ENCODE measurements at regions not wholly inside any gene's neighbourhood (a gene's known extent, or its start where the extent isn't known, plus 50 kb on each side); places are given as distances from the start of the nearest gene placed in this dataset.

GRCh38 chr6:44053760-44054556 is 73.3 kb downstream of the MRPL14 start:
- Histone ChIP-seq H3K27me3 (ENCODE audit: low read depth) (no peaks in the 10 kb centered on the region), H3K4me3 (no peak overlapping the region), H3K4me1 (no peaks in the 10 kb centered on the region), H3K36me3 (replicated peaks) (no peaks in the 10 kb centered on the region), H3K9me3 (no peaks in the 10 kb centered on the region)
- in situ Hi-C loops (cut with MboI; ENCODE audit: low sequenced_read_pairs) = no loop called here
- DNase-seq (ENCODE audit: low spot score in 2 of 2) = no peak

GRCh38 chr6:44053106-44053756 is 74.0 kb downstream of the MRPL14 start:
- H3K4me1 ChIP-seq = no peaks in the 10 kb centered on the region
- H3K27me3 ChIP-seq (ENCODE audit: low read depth) = no peaks in the 10 kb centered on the region
- DNase-seq (ENCODE audit: low spot score in 2 of 2) = no peak
- H3K4me3 ChIP-seq = no peak overlapping the region
- H3K9me3 ChIP-seq = no peaks in the 10 kb centered on the region
- H3K36me3 ChIP-seq (replicated peaks) = no peaks in the 10 kb centered on the region
- in situ Hi-C loops (cut with MboI; ENCODE audit: low sequenced_read_pairs) = no loop called here

GRCh38 chr6:44052419-44053023 is 74.7 kb downstream of the MRPL14 start:
- no peaks in the 10 kb centered on the region for H3K9me3 ChIP-seq
- H3K4me1 ChIP-seq = no peaks in the 10 kb centered on the region
- peak in 1 of 2 experiments; percentile 49 for DNase-seq (ENCODE audit: low spot score in 2 of 2)

GRCh38 chr6:44051515-44051914 is 75.7 kb downstream of the MRPL14 start:
- Histone ChIP-seq H3K36me3 (replicated peaks) (no peaks in the 10 kb centered on the region), H3K9me3 (no peaks in the 10 kb centered on the region), H3K4me1 (no peaks in the 10 kb centered on the region), H3K27me3 (ENCODE audit: low read depth) (no peaks in the 10 kb centered on the region), H3K4me3 (no peak overlapping the region)
- in situ Hi-C loops (cut with MboI; ENCODE audit: low sequenced_read_pairs) = no loop called here
- no peak for DNase-seq (ENCODE audit: low spot score in 2 of 2)

More at GRCh38 chr6:44052419-44053023, 74.7 kb downstream of the MRPL14 start:
- H3K27me3 ChIP-seq (ENCODE audit: low read depth) = no peaks in the 10 kb centered on the region
- in situ Hi-C loops (cut with MboI; ENCODE audit: low sequenced_read_pairs) = no loop called here
- no peak overlapping the region for H3K4me3 ChIP-seq
- H3K36me3 ChIP-seq (replicated peaks) = no peaks in the 10 kb centered on the region

GRCh38 chr6:44050872-44051505 is 76.3 kb downstream of the MRPL14 start:
- Histone ChIP-seq H3K4me3 (no peak overlapping the region), H3K27me3 (ENCODE audit: low read depth) (no peaks in the 10 kb centered on the region), H3K4me1 (no peaks in the 10 kb centered on the region), H3K36me3 (replicated peaks) (no peaks in the 10 kb centered on the region), H3K9me3 (no peaks in the 10 kb centered on the region)
- in situ Hi-C loops (cut with MboI; ENCODE audit: low sequenced_read_pairs) = no loop called here
- DNase-seq (ENCODE audit: low spot score in 2 of 2) = no peak

- Histone ChIP-seq H3K4me3 (no peak overlapping the region), H3K9me3 (no peaks in the 10 kb centered on the region), H3K4me1 (no peaks in the 10 kb centered on the region), H3K27me3 (ENCODE audit: low read depth) (no peaks in the 10 kb centered on the region), H3K36me3 (replicated peaks) (no peaks in the 10 kb centered on the region)
- in situ Hi-C loops (cut with MboI; ENCODE audit: low sequenced_read_pairs) = no loop called here
- DNase-seq (ENCODE audit: low spot score in 2 of 2) = no peak
Measured at GRCh38 chr6:44049989-44050871, 77.0 kb downstream of the MRPL14 start.

GRCh38 chr6:44049163-44049988 is 77.9 kb downstream of the MRPL14 start:
- in situ Hi-C loops (cut with MboI; ENCODE audit: low sequenced_read_pairs) = no loop called here
- Histone ChIP-seq H3K9me3 (no peaks in the 10 kb centered on the region), H3K27me3 (ENCODE audit: low read depth) (no peaks in the 10 kb centered on the region), H3K36me3 (replicated peaks) (no peaks in the 10 kb centered on the region), H3K4me3 (no peak overlapping the region), H3K4me1 (no peaks in the 10 kb centered on the region)
- no peak for DNase-seq (ENCODE audit: low spot score in 2 of 2)

GRCh38 chr6:44048277-44048676 is 79.0 kb downstream of the MRPL14 start:
- peaks cover 7% of the 10 kb centered on the region; the same call in 1 of the 2 replicates for H3K4me1 ChIP-seq

GRCh38 chr6:44047801-44048200 is 79.5 kb downstream of the MRPL14 start:
- Histone ChIP-seq H3K36me3 (replicated peaks) (no peaks in the 10 kb centered on the region), H3K4me1 (peaks cover 8% of the 10 kb centered on the region; the same call in 1 of the 2 replicates), H3K27me3 (ENCODE audit: low read depth) (no peaks in the 10 kb centered on the region), H3K9me3 (no peaks in the 10 kb centered on the region), H3K4me3 (no peak overlapping the region)
- in situ Hi-C loops (cut with MboI; ENCODE audit: low sequenced_read_pairs) = no loop called here
- DNase-seq (ENCODE audit: low spot score in 2 of 2) = no peak

More at GRCh38 chr6:44048277-44048676, 79.0 kb downstream of the MRPL14 start:
- no peak for DNase-seq (ENCODE audit: low spot score in 2 of 2)
- no peaks in the 10 kb centered on the region for H3K9me3 ChIP-seq
- in situ Hi-C loops (cut with MboI; ENCODE audit: low sequenced_read_pairs) = no loop called here
- no peak overlapping the region for H3K4me3 ChIP-seq
- no peaks in the 10 kb centered on the region for H3K36me3 ChIP-seq (replicated peaks)
- H3K27me3 ChIP-seq (ENCODE audit: low read depth) = no peaks in the 10 kb centered on the region

GRCh38 chr6:44047179-44047546 is 80.1 kb downstream of the MRPL14 start:
- H3K36me3 ChIP-seq (replicated peaks) = no peaks in the 10 kb centered on the region
- H3K4me1 ChIP-seq = peaks cover 8% of the 10 kb centered on the region; the same call in 1 of the 2 replicates
- DNase-seq (ENCODE audit: low spot score in 2 of 2) = no peak
- H3K4me3 ChIP-seq = no peak overlapping the region
- no peaks in the 10 kb centered on the region for H3K9me3 ChIP-seq
- H3K27me3 ChIP-seq (ENCODE audit: low read depth) = no peaks in the 10 kb centered on the region
- in situ Hi-C loops (cut with MboI; ENCODE audit: low sequenced_read_pairs) = no loop called here

GRCh38 chr6:44046516-44047178 is 80.6 kb downstream of the MRPL14 start:
- H3K36me3 ChIP-seq (replicated peaks) = no peaks in the 10 kb centered on the region
- in situ Hi-C loops (cut with MboI; ENCODE audit: low sequenced_read_pairs) = no loop called here
- DNase-seq (ENCODE audit: low spot score in 2 of 2) = no peak
- no peaks in the 10 kb centered on the region for H3K27me3 ChIP-seq (ENCODE audit: low read depth)
- no peaks in the 10 kb centered on the region for H3K9me3 ChIP-seq
- H3K4me3 ChIP-seq = no peak overlapping the region
- peaks cover 8% of the 10 kb centered on the region; the same call in 1 of the 2 replicates for H3K4me1 ChIP-seq

- no peak overlapping the region for H3K4me3 ChIP-seq
- in situ Hi-C loops (cut with MboI; ENCODE audit: low sequenced_read_pairs) = no loop called here
- no peak for DNase-seq (ENCODE audit: low spot score in 2 of 2)
- no peaks in the 10 kb centered on the region for H3K9me3 ChIP-seq
- H3K36me3 ChIP-seq (replicated peaks) = no peaks in the 10 kb centered on the region
- H3K27me3 ChIP-seq (ENCODE audit: low read depth) = no peaks in the 10 kb centered on the region
- H3K4me1 ChIP-seq = peaks cover 8% of the 10 kb centered on the region; the same call in 1 of the 2 replicates
Measured at GRCh38 chr6:44045672-44046015, 81.6 kb downstream of the MRPL14 start.

Data from HAP-1 (cell line).